ENCODE measurements at regions not wholly inside any gene's neighbourhood (a gene's known extent, or its start where the extent isn't known, plus 50 kb on each side); places are given as distances from the start of the nearest gene placed in this dataset.

DNA sequence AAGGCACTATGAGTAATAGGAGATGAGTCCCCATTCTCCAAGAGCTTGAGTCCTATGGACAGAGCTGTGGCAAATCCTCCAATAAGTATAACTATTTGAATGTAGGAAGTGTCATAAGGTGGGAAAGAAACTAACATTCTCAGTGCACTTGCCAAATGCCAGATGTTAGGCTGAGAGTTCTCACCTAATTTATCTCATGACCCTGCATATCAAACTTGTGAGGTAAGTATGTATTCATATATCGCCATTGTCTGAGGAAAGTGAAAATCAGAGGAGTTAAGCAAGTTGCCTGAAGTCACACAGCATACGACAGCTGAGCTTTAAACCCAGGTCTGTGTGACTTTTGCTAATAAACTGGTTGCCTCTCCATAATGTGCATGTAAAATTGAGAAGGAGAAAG, 169.5 kb downstream of the TTC32 start:
- TF ChIP-seq, protein P1, sequence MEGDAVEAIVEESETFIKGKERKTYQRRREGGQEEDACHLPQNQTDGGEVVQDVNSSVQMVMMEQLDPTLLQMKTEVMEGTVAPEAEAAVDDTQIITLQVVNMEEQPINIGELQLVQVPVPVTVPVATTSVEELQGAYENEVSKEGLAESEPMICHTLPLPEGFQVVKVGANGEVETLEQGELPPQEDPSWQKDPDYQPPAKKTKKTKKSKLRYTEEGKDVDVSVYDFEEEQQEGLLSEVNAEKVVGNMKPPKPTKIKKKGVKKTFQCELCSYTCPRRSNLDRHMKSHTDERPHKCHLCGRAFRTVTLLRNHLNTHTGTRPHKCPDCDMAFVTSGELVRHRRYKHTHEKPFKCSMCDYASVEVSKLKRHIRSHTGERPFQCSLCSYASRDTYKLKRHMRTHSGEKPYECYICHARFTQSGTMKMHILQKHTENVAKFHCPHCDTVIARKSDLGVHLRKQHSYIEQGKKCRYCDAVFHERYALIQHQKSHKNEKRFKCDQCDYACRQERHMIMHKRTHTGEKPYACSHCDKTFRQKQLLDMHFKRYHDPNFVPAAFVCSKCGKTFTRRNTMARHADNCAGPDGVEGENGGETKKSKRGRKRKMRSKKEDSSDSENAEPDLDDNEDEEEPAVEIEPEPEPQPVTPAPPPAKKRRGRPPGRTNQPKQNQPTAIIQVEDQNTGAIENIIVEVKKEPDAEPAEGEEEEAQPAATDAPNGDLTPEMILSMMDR (IDR thresholded peaks at IDR 0.05 in 8 of 11, conservative IDR thresholded peaks at IDR 0.05 in 3 of 11) = no peak
- no peak for TF ChIP-seq POLR2A (IDR thresholded peaks at IDR 0.05)
- no peak for TF ChIP-seq POLR2AphosphoS5 (IDR thresholded peaks at IDR 0.05)
